ENCODE measurements at regions not wholly inside any gene's neighbourhood (a gene's known extent, or its start where the extent isn't known, plus 50 kb on each side); places are given as distances from the start of the nearest gene placed in this dataset.
"Not testable (repeated sequence)": the region's sequence is repeated elsewhere in the genome, so short reads cannot be mapped to it uniquely, and the experiment has no call there.

DNA sequence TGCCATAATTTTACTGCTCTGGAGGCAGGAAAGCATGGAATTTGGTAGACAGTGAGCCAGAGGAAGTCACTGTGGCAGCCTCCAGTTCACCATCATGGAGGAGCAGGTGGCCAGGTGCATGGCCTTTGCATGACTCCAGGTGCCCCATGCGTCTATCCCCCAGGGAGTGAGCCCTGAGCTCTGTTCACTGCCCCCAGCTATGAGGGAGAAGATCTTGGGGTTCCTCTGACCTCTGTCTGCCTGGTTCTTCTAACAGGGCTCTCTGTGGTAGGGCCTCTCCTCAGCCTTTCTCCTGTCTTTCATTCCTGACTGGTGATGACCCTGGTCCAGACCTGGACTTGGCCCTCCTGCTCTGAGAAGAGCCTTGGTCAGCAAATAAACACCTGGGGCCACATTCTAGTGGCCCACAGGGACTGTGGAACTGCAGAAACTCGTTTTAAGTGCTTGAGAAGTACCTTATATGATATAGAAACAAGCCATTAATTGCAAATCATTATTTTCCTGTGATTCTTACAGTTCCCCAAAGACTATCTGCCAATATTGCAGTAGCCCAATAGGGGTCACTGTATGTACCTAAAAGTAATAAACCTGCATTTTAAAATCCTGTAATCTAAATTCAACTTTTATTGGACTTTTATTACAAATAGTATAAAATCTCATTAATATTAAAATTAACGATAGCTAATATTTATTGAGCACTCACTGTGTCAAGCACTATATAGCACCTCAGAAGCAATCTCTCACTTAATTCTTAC is 120.0 kb upstream of the SYT13 start:
- Histone ChIP-seq H3K9me1 (replicated peaks; ENCODE audit: control insufficient read depth, extremely low read depth, insufficient read depth, low read length) (no peaks in the 10 kb centered on the region), H4K20me1 (replicated peaks; ENCODE audit: control insufficient read depth, extremely low read depth, insufficient read depth, low read length) (no peaks in the 10 kb centered on the region), H3K27ac (ENCODE audit: insufficient read depth, low read depth, low read length) (no peak overlapping the region), H3K4me3 (replicated peaks in 1 of 3; ENCODE audit: insufficient read depth in 1 of 3, low read depth in 1 of 3, low read length in 3 of 3) (no peak overlapping the region), H3K79me2 (ENCODE audit: control insufficient read depth, insufficient read depth, low read length) (no peaks in the 10 kb centered on the region), H2AFZ (ENCODE audit: low read depth, low read length) (no peak overlapping the region), H3K4me2 (ENCODE audit: insufficient read depth, low read length) (no peak overlapping the region), H3K27me3 (ENCODE audit: control insufficient read depth in 2 of 2, insufficient read depth in 2 of 2, low read length in 2 of 2) (peaks cover 0 to 2% of the 10 kb centered on the region in 2 experiments), H3K36me3 (ENCODE audit: control insufficient read depth in 2 of 2, extremely low read depth in 1 of 2, insufficient read depth in 2 of 2, low read length in 2 of 2) (no peaks in the 10 kb centered on the region), H3K9ac (replicated peaks; ENCODE audit: extremely low read depth, insufficient read depth, low read length) (no peak overlapping the region), H3K4me1 (ENCODE audit: control insufficient read depth, extremely low read depth, insufficient read depth, low read length) (peaks cover 4% of the 10 kb centered on the region), H3K9me3 (replicated peaks; ENCODE audit: control insufficient read depth, insufficient read depth, low read length) (no peaks in the 10 kb centered on the region)
- FAIRE-seq (peak; percentile 58), DNase-seq (ENCODE audit: low read depth, low spot score) (peak; percentile 22)
- TF ChIP-seq POLR2AphosphoS5 (IDR thresholded peaks at IDR 0.05; ENCODE audit: insufficient read depth, low read depth, low read length) (no peak), MYC (IDR thresholded peaks at IDR 0.05; ENCODE audit: low read depth, low read length) (no peak), EZH2 (IDR thresholded peaks at IDR 0.05; ENCODE audit: borderline replicate concordance, low read depth, low read length, severe bottlenecking) (no peak), GATA2 (IDR thresholded peaks at IDR 0.05; ENCODE audit: insufficient read depth, insufficient read length, low read depth, low read length) (no peak), FOS (IDR thresholded peaks at IDR 0.05; ENCODE audit: borderline replicate concordance, insufficient read depth, low read length) (no peak), POLR2A (IDR thresholded peaks at IDR 0.05; ENCODE audit: low read depth, low read length) (no peak)
- TF ChIP-seq, protein P1, sequence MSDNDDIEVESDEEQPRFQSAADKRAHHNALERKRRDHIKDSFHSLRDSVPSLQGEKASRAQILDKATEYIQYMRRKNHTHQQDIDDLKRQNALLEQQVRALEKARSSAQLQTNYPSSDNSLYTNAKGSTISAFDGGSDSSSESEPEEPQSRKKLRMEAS (IDR thresholded peaks at IDR 0.05; ENCODE audit: insufficient read depth, insufficient read length) = no peak
- TF ChIP-seq, protein P2, sequence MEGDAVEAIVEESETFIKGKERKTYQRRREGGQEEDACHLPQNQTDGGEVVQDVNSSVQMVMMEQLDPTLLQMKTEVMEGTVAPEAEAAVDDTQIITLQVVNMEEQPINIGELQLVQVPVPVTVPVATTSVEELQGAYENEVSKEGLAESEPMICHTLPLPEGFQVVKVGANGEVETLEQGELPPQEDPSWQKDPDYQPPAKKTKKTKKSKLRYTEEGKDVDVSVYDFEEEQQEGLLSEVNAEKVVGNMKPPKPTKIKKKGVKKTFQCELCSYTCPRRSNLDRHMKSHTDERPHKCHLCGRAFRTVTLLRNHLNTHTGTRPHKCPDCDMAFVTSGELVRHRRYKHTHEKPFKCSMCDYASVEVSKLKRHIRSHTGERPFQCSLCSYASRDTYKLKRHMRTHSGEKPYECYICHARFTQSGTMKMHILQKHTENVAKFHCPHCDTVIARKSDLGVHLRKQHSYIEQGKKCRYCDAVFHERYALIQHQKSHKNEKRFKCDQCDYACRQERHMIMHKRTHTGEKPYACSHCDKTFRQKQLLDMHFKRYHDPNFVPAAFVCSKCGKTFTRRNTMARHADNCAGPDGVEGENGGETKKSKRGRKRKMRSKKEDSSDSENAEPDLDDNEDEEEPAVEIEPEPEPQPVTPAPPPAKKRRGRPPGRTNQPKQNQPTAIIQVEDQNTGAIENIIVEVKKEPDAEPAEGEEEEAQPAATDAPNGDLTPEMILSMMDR (IDR thresholded peaks at IDR 0.05; ENCODE audit: extremely low read depth in 1 of 2, insufficient read depth in 1 of 2, low read depth in 1 of 2, low read length in 2 of 2) = peak; percentile 33 to 38
- intact Hi-C loops (cut with micrococcal nuclease) (no loop called here), dilution Hi-C loops (cut with MboI; ENCODE audit: extremely low pct_ligation_motif_present, low sequenced_read_pairs) (no loop called here)
- ChIA-PET CTCF (interaction anchor here (1.2 to 6.0 kb wide), 5 partner anchors 35 to 366 kb away, joined by 4 to 47 read pairs (median 6); no protein-coding TSS in a partner anchor), POLR2A (no interaction called here)
- no TSS peak for BruUV-seq (replicated peaks)

DNA sequence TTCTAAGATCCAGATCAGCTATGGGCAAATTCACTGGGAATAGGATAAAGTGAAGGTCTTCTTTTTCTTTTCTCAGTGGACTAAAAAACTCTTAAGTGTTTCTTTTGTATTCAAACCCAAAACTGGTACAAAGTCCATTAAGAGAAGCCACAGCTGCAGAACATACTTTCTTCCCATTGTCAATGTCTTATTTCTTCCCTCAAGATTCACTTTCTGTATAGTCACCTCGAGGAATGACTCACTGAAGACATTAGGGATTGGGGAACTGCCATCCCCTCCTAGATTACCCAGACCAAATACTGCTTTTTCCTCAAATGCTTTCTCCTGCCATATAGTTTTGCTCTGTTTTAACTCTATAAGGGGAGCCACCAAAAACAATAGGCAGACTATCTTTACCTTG is 117.4 kb upstream of the SYT13 start:
- CTCF ChIA-PET = interaction anchor here (2.9 to 6.0 kb wide), 2 partner anchors 251 to 368 kb away, joined by 14 to 47 read pairs; no protein-coding TSS in a partner anchor

More for the DNA sequence above, 117.4 kb upstream of the SYT13 start:
- FAIRE-seq; H3K4me3 ChIP-seq (replicated peaks in 1 of 3; ENCODE audit: insufficient read depth in 1 of 3, low read depth in 1 of 3, low read length in 3 of 3); H3K9ac ChIP-seq (replicated peaks; ENCODE audit: extremely low read depth, insufficient read depth, low read length); H3K27ac ChIP-seq (ENCODE audit: insufficient read depth, low read depth, low read length); BruUV-seq (replicated peaks); H3K79me2 ChIP-seq (ENCODE audit: control insufficient read depth, insufficient read depth, low read length); DNase-seq (ENCODE audit: low read depth, low spot score); H3K9me1 ChIP-seq (replicated peaks; ENCODE audit: control insufficient read depth, extremely low read depth, insufficient read depth, low read length); H4K20me1 ChIP-seq (replicated peaks; ENCODE audit: control insufficient read depth, extremely low read depth, insufficient read depth, low read length); H3K4me2 ChIP-seq (ENCODE audit: insufficient read depth, low read length); POLR2A ChIA-PET; H3K27me3 ChIP-seq (ENCODE audit: control insufficient read depth in 2 of 2, insufficient read depth in 2 of 2, low read length in 2 of 2); intact Hi-C loops (cut with micrococcal nuclease); dilution Hi-C loops (cut with MboI; ENCODE audit: extremely low pct_ligation_motif_present, low sequenced_read_pairs); H3K36me3 ChIP-seq (ENCODE audit: control insufficient read depth in 2 of 2, extremely low read depth in 1 of 2, insufficient read depth in 2 of 2, low read length in 2 of 2); H2AFZ ChIP-seq (ENCODE audit: low read depth, low read length); H3K9me3 ChIP-seq (replicated peaks; ENCODE audit: control insufficient read depth, insufficient read depth, low read length): not testable (repeated sequence)
- H3K4me1 ChIP-seq (ENCODE audit: control insufficient read depth, extremely low read depth, insufficient read depth, low read length) = peaks cover 17% of the 10 kb centered on the region

Data from endothelial cell of umbilical vein (primary cell).